IMR-90 (cell line): ENCODE measurements at regions not wholly inside any gene's neighbourhood (a gene's known extent, or its start where the extent isn't known, plus 50 kb on each side); places are given as distances from the start of the nearest gene placed in this dataset.

ENCODE experiments used
- ATAC-seq: fragments of 200-7000 bp; cut with Tn5 transposase; 2 replicates; pipeline ENCODE4 v1.9.1; 2020; ENCODE audit warnings: low read depth, mild to moderate bottlenecking, moderate library complexity
- BruUV-seq: library from RNA; stranded (reverse); fragments of 400-500 nt; replicated peaks from 2 replicates; lab custom pipeline; 2021; lab: Mats Ljungman, UMichigan
- CTCF ChIA-PET: fragments of 300-600 bp; formaldehyde crosslinking; extraction: SDS; loops from one replicate; lab custom pipeline; 2021; ENCODE audit warnings: antibody characterized with exemption; lab: Yijun Ruan, JAX
- POLR2A ChIA-PET: fragments of 300-600 bp; sonication (Branson Sonifier 250); formaldehyde crosslinking; loops from one replicate; lab custom pipeline; 2022; ENCODE audit warnings: antibody characterized with exemption; ENCODE audit not compliant: unreplicated experiment; lab: Charles Lee
- DNase-seq: peaks from one replicate; pipeline ENCODE4 v3.0.0; 2013
- H2AFZ ChIP-seq: replicated peaks from 2 replicates; pipeline ENCODE3; 2013; ENCODE audit warnings: low read length, mild to moderate bottlenecking; ENCODE audit not compliant: poor library complexity
- H2AK5ac ChIP-seq: 2 replicates; pipeline ENCODE4 v1.6.1; 2013; ENCODE audit warnings: low read depth, low read length, inconsistent platforms
- H2AK9ac ChIP-seq: replicated peaks from 2 replicates; pipeline ENCODE3; 2013; ENCODE audit warnings: mild to moderate bottlenecking, low read depth, low read length, moderate library complexity; ENCODE audit not compliant: poor library complexity
- H2BK120ac ChIP-seq: 2 replicates; pipeline ENCODE4 v1.6.1; 2013; ENCODE audit warnings: low read depth, low read length, inconsistent platforms
- H2BK15ac ChIP-seq: 3 replicates; pipeline ENCODE4 v1.6.1; 2013; ENCODE audit warnings: low read depth, low read length, inconsistent platforms
- H2BK20ac ChIP-seq: 2 replicates; pipeline ENCODE4 v1.6.1; 2013; ENCODE audit warnings: low read depth, mild to moderate bottlenecking, inconsistent platforms, low read length, moderate library complexity
- H2BK5ac ChIP-seq: 2 replicates; pipeline ENCODE4 v1.6.1; 2013; ENCODE audit warnings: mild to moderate bottlenecking, low read depth, low read length, inconsistent platforms; ENCODE audit not compliant: poor library complexity, severe bottlenecking
- H3K14ac ChIP-seq: replicated peaks from 2 replicates; pipeline ENCODE4 v1.6.1; 2013; ENCODE audit warnings: low read depth, low read length, inconsistent platforms
- H3K18ac ChIP-seq: 2 replicates; pipeline ENCODE4 v1.6.1; 2013; ENCODE audit warnings: low read depth, low read length, control low read depth
- H3K23ac ChIP-seq: 2 replicates; pipeline ENCODE4 v1.6.1; 2013; ENCODE audit warnings: low read depth, low read length, inconsistent platforms
- H3K27ac ChIP-seq: 2 replicates; pipeline ENCODE4 v1.5.1; 2013; ENCODE audit warnings: mild to moderate bottlenecking, control low read depth, low read length; ENCODE audit not compliant: insufficient read depth
- H3K27me3 ChIP-seq: 2 replicates; pipeline ENCODE4 v1.6.1; 2013; ENCODE audit warnings: low read length; ENCODE audit not compliant: control insufficient read depth, insufficient read depth
- H3K36me3 ChIP-seq: 2 replicates; pipeline ENCODE4 v1.6.1; 2013; ENCODE audit warnings: low read length, mixed read lengths; ENCODE audit not compliant: control insufficient read depth, insufficient read depth
- H3K4ac ChIP-seq: 2 replicates; pipeline ENCODE4 v1.6.1; 2013; ENCODE audit warnings: low read depth, low read length, inconsistent platforms
- H3K4me1 ChIP-seq: 2 replicates; pipeline ENCODE4 v1.6.1; 2013; ENCODE audit warnings: low read length, mixed read lengths; ENCODE audit not compliant: control insufficient read depth, insufficient read depth
- H3K4me2 ChIP-seq: 2 replicates; pipeline ENCODE4 v1.6.1; 2013; ENCODE audit warnings: low read depth, mild to moderate bottlenecking, control low read depth, low read length, moderate library complexity
- H3K4me3 ChIP-seq: 2 replicates; pipeline ENCODE4 v1.5.1; 2013; ENCODE audit warnings: low read depth, mild to moderate bottlenecking, control low read depth, low read length, moderate library complexity; ENCODE audit not compliant: insufficient read depth
- H3K56ac ChIP-seq: 2 replicates; pipeline ENCODE4 v1.6.1; 2013; ENCODE audit warnings: low read length, inconsistent platforms; ENCODE audit not compliant: insufficient read depth; ENCODE audit errors: extremely low read depth
- H3K79me1 ChIP-seq, 2 experiments: 2 replicates each; pipeline ENCODE4 v1.6.1; 2013; ENCODE audit warnings: low read length in 2 of 2, inconsistent platforms in 1 of 2, low read depth in 1 of 2
- H3K9ac ChIP-seq: 2 replicates; pipeline ENCODE4 v1.6.1; 2013; ENCODE audit warnings: low read depth, low read length, control low read depth
- H3K9me1 ChIP-seq: 2 replicates; pipeline ENCODE4 v1.6.1; 2013; ENCODE audit warnings: low read length, inconsistent platforms; ENCODE audit not compliant: insufficient read depth
- H3K9me3 ChIP-seq: 2 replicates; pipeline ENCODE4 v1.6.1; 2013; ENCODE audit warnings: low read length; ENCODE audit not compliant: control insufficient read depth, insufficient read depth
- H4K20me1 ChIP-seq: 2 replicates; pipeline ENCODE4 v1.6.1; 2013; ENCODE audit warnings: low read length, inconsistent platforms; ENCODE audit not compliant: insufficient read depth
- H4K5ac ChIP-seq: 2 replicates; pipeline ENCODE4 v1.6.1; 2013; ENCODE audit warnings: mild to moderate bottlenecking, low read depth, low read length, control low read depth
- H4K8ac ChIP-seq, 2 experiments: 2 replicates each; pipeline ENCODE4 v1.6.1; 2013; ENCODE audit warnings: low read depth in 2 of 2, low read length in 2 of 2, control low read depth in 1 of 2, inconsistent platforms in 1 of 2
- H4K91ac ChIP-seq: 2 replicates; pipeline ENCODE4 v1.6.1; 2013; ENCODE audit warnings: low read depth, low read length, inconsistent platforms; ENCODE audit not compliant: insufficient read depth
- CHD1 ChIP-seq: IDR thresholded peaks from 2 replicates; pipeline ENCODE4 v1.6.1; 2012; ENCODE audit warnings: low read depth, low read length, improper control_type of control experiment
- ELK1 ChIP-seq: fragments of 150-350 bp; IDR thresholded peaks from 2 replicates; pipeline ENCODE4 v1.6.1; 2016; ENCODE audit warnings: low read depth, mild to moderate bottlenecking, low read length, moderate library complexity, borderline replicate concordance
- FOS ChIP-seq: fragments of 150-350 bp; IDR thresholded peaks from 2 replicates; pipeline ENCODE4 v1.6.1; 2016; ENCODE audit warnings: low read depth, low read length
- MXI1 ChIP-seq: IDR thresholded peaks from 2 replicates; pipeline ENCODE4 v1.6.1; 2012; ENCODE audit warnings: low read depth, mild to moderate bottlenecking, low read length, moderate library complexity, borderline replicate concordance
- NFE2L2 ChIP-seq: fragments of 150-350 bp; IDR thresholded peaks from 2 replicates; pipeline ENCODE4 v1.6.1; 2016; ENCODE audit warnings: low read depth, mild to moderate bottlenecking, low read length
- POLR2A ChIP-seq: IDR thresholded peaks from 2 replicates; pipeline ENCODE4 v1.6.1; 2012; ENCODE audit warnings: mild to moderate bottlenecking, low read depth, low read length
- RAD21 ChIP-seq: IDR thresholded peaks from 2 replicates; pipeline ENCODE4 v1.6.1; 2012; ENCODE audit warnings: low read length, improper control_type of control experiment
- RCOR1 ChIP-seq: IDR thresholded peaks from 2 replicates; pipeline ENCODE4 v1.6.1; 2012; ENCODE audit warnings: mild to moderate bottlenecking, low read length, improper control_type of control experiment; ENCODE audit not compliant: insufficient replicate concordance
- SMC3 ChIP-seq: fragments of 150-350 bp; IDR thresholded peaks from 2 replicates; pipeline ENCODE4 v1.6.1; 2016; ENCODE audit warnings: low read depth, mild to moderate bottlenecking, antibody characterized with exemption, low read length, moderate library complexity
- USF2 ChIP-seq: fragments of 150-350 bp; IDR thresholded peaks from 2 replicates; pipeline ENCODE4 v1.6.1; 2017; ENCODE audit warnings: mild to moderate bottlenecking, antibody characterized with exemption, low read length, low read depth
- WGBS, 2 experiments: methylation state at CpG; one replicate each; pipeline versions ENCODE4 v1.1.5 to v1.1.7; 2013; ENCODE audit warnings: missing lambda C conversion rate in 2 of 2; ENCODE audit not compliant: insufficient read length in 1 of 2; ENCODE audit errors: extremely low coverage in 2 of 2; 5-methylcytosine and 5-hydroxymethylcytosine counted together
- dilution Hi-C: fragments of 300-500 bp; cut with HindIII; formaldehyde crosslinking; loops from one replicate; pipeline ENCODE4 v1.14.3; 2018; ENCODE audit warnings: low sequenced_read_pairs; ENCODE audit not compliant: unreplicated experiment
- in situ Hi-C: fragments of 300-500 bp; cut with MboI; formaldehyde crosslinking; loops from 3 replicates; pipeline ENCODE4 v1.14.3; 2019; ENCODE audit warnings: low sequenced_read_pairs, inconsistent platforms, mixed read lengths
- intact Hi-C: fragments of 100-400 bp; cut with micrococcal nuclease; formaldehyde crosslinking; loops from 2 replicates; pipeline ENCODE4 v1.10.0; 2022
- TF ChIP-seq, protein P1 (sequence below): conservative IDR thresholded peaks from 2 replicates; pipeline ENCODE4 v1.5.1; 2012; ENCODE audit warnings: mild to moderate bottlenecking, low read depth, low read length, improper control_type of control experiment

GRCh38 chr11:106475181-106475580, 397.7 kb downstream of the AASDHPPT start:
- Histone ChIP-seq H3K56ac (no peak overlapping the region), H3K79me1 (no peaks in the 10 kb centered on the region), H4K91ac (no peak overlapping the region), H3K4me1 (peaks cover 8% of the 10 kb centered on the region), H3K4me2 (no peak overlapping the region), H4K20me1 (no peaks in the 10 kb centered on the region), H3K18ac (no peak overlapping the region), H3K36me3 (no peaks in the 10 kb centered on the region), H2AK9ac (no peak overlapping the region), H3K9ac (no peak overlapping the region), H2BK5ac (no peak overlapping the region), H3K9me3 (peaks cover 4% of the 10 kb centered on the region; the same call in 1 of the 2 replicates), H2AK5ac (no peak overlapping the region), H3K4me3 (no peak overlapping the region), H3K27me3 (no peaks in the 10 kb centered on the region), H2AFZ (no peak overlapping the region), H2BK15ac (no peak overlapping the region), H4K8ac (no peak overlapping the region), H3K9me1 (no peaks in the 10 kb centered on the region; the same call in 1 of the 2 replicates), H4K5ac (no peak overlapping the region), H2BK20ac (no peak overlapping the region), H3K27ac (no peak overlapping the region), H3K14ac (no peak overlapping the region), H3K4ac (no peak overlapping the region), H3K23ac (no peak overlapping the region), H2BK120ac (no peak overlapping the region)
- CTCF ChIA-PET: no interaction called here
- intact Hi-C loops: no loop called here
- DNase-seq (no peak), ATAC-seq (no peak)
- dilution Hi-C loops: no loop called here
- POLR2A ChIA-PET: no interaction called here
- TF ChIP-seq RAD21 (no peak), NFE2L2 (no peak), POLR2A (no peak), CHD1 (no peak), RCOR1 (no peak), SMC3 (no peak), MXI1 (no peak), FOS (no peak), ELK1 (no peak), USF2 (no peak)
- TF ChIP-seq, protein P1, sequence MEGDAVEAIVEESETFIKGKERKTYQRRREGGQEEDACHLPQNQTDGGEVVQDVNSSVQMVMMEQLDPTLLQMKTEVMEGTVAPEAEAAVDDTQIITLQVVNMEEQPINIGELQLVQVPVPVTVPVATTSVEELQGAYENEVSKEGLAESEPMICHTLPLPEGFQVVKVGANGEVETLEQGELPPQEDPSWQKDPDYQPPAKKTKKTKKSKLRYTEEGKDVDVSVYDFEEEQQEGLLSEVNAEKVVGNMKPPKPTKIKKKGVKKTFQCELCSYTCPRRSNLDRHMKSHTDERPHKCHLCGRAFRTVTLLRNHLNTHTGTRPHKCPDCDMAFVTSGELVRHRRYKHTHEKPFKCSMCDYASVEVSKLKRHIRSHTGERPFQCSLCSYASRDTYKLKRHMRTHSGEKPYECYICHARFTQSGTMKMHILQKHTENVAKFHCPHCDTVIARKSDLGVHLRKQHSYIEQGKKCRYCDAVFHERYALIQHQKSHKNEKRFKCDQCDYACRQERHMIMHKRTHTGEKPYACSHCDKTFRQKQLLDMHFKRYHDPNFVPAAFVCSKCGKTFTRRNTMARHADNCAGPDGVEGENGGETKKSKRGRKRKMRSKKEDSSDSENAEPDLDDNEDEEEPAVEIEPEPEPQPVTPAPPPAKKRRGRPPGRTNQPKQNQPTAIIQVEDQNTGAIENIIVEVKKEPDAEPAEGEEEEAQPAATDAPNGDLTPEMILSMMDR: no peak
- WGBS, 2 experiments: no CpG with 5 or more reads among the region's 5 CpGs
- BruUV-seq: no TSS peak
- in situ Hi-C loops: no loop called here
